ENCODE measurements at regions not wholly inside any gene's neighbourhood (a gene's known extent, or its start where the extent isn't known, plus 50 kb on each side); places are given as distances from the start of the nearest gene placed in this dataset.

- Mint-ChIP-seq H3K9me3 (no peaks in the 10 kb centered on the region), H3K36me3 (no peaks in the 10 kb centered on the region), H3K27ac (no peak overlapping the region), H3K27me3 (ENCODE audit: low read depth) (peaks cover 56% of the 10 kb centered on the region), H3K4me1 (peaks cover 26% of the 10 kb centered on the region), H3K4me3 (peak overlapping the region; percentile 80)
- TF ChIP-seq ETV6 (CRISPR knock-in tag; IDR thresholded peaks at IDR 0.05) (peak; percentile 16), CDX4 (CRISPR knock-in tag; IDR thresholded peaks at IDR 0.05; ENCODE audit: borderline replicate concordance) (no peak), NFATC4 (CRISPR knock-in tag; IDR thresholded peaks at IDR 0.05) (no peak), CREM (CRISPR knock-in tag; IDR thresholded peaks at IDR 0.05) (peak; percentile 30; the same call in 1 of the 2 replicates), ATF1 (CRISPR knock-in tag; IDR thresholded peaks at IDR 0.05) (peak; percentile 62; the same call in 1 of the 2 replicates), HMGXB4 (CRISPR knock-in tag; IDR thresholded peaks at IDR 0.05) (peak; percentile 71; the same call in 1 of the 2 replicates), E2F5 (CRISPR knock-in tag; IDR thresholded peaks at IDR 0.05) (peak; percentile 68; the same call in 1 of the 2 replicates), KAT7 (CRISPR knock-in tag; IDR thresholded peaks at IDR 0.05; ENCODE audit: borderline replicate concordance) (0 out of 2 replicates have a peak, but pooled peaks have one; percentile 8), SMAD3 (CRISPR knock-in tag; IDR thresholded peaks at IDR 0.05; ENCODE audit: borderline replicate concordance) (no peak; the same call in 1 of the 2 replicates)
- ChIA-PET POLR2A (no interaction called here), CTCF (no interaction called here)
- ATAC-seq (peak; percentile 60), DNase-seq (ENCODE audit: low spot score) (peak; percentile 58)
Measured at GRCh38 chr12:62190689-62191490, 69.3 kb upstream of the USP15 start.

GRCh38 chr12:62191491-62192179 is 68.6 kb upstream of the USP15 start:
- Mint-ChIP-seq H3K4me1 (peaks cover 26% of the 10 kb centered on the region), H3K9me3 (0 out of 2 replicates have a peak, but pooled peaks cover 4% of the 10 kb centered on the region), H3K27ac (no peak overlapping the region), H3K36me3 (no peaks in the 10 kb centered on the region), H3K4me3 (peak overlapping the region; percentile 80), H3K27me3 (ENCODE audit: low read depth) (peaks cover 56% of the 10 kb centered on the region)
- ChIA-PET CTCF (interaction anchor here (2.1 kb wide), 1 partner anchor 13 kb away, joined by 5 read pairs; no protein-coding TSS in a partner anchor), POLR2A (interaction anchor here (0.8 kb wide), 1 partner anchor 22 kb away, joined by 3 read pairs; no protein-coding TSS in a partner anchor)
- TF ChIP-seq NFYB (CRISPR knock-in tag; conservative IDR thresholded peaks at IDR 0.05; ENCODE audit: low read depth) (no peak), KAT7 (CRISPR knock-in tag; IDR thresholded peaks at IDR 0.05; ENCODE audit: borderline replicate concordance) (0 out of 2 replicates have a peak, but pooled peaks have one; percentile 18), E2F5 (CRISPR knock-in tag; IDR thresholded peaks at IDR 0.05) (no peak), NFE2L1 (CRISPR knock-in tag; IDR thresholded peaks at IDR 0.05) (peak; percentile 26; the same call in 1 of the 2 replicates)
- DNase-seq (ENCODE audit: low spot score) (peak; percentile 25), ATAC-seq (peak; percentile 23)

- DNase-seq (ENCODE audit: low spot score) (peak; percentile 62), ATAC-seq (peak; percentile 75)
- H3K4me1 Mint-ChIP-seq, result peaks cover 26% of the 10 kb centered on the region
- peaks cover 56% of the 10 kb centered on the region for H3K27me3 Mint-ChIP-seq (ENCODE audit: low read depth)
- peaks cover 9% of the 10 kb centered on the region for H3K9me3 Mint-ChIP-seq
- ChIA-PET POLR2A (interaction anchor here (0.8 kb wide), 1 partner anchor 22 kb away, joined by 3 read pairs; no protein-coding TSS in a partner anchor), CTCF (interaction anchor here (0.7 to 2.1 kb wide), 7 partner anchors 12 to 147 kb away, joined by 3 to 8 read pairs (median 4); no protein-coding TSS in a partner anchor)
- H3K4me3 Mint-ChIP-seq, result peak overlapping the region; percentile 80
- H3K36me3 Mint-ChIP-seq, result peaks cover under 1% of the 10 kb centered on the region; the same call in 1 of the 2 replicates
- no peak overlapping the region for H3K27ac Mint-ChIP-seq
- peak; percentile 35; the same call in 1 of the 2 replicates for TF ChIP-seq HMGXB4 (CRISPR knock-in tag; IDR thresholded peaks at IDR 0.05)
- no peak for TF ChIP-seq ESRRA (CRISPR knock-in tag; IDR thresholded peaks at IDR 0.05; ENCODE audit: borderline replicate concordance)
- TF ChIP-seq ZNF232 (CRISPR knock-in tag; IDR thresholded peaks at IDR 0.05), result no peak
- TF ChIP-seq CTCF (IDR thresholded peaks at IDR 0.05), result peak; percentile 47
- TF ChIP-seq TEAD4 (CRISPR knock-in tag; IDR thresholded peaks at IDR 0.05), result no peak
- no peak for TF ChIP-seq ZNF317 (CRISPR knock-in tag; IDR thresholded peaks at IDR 0.05; ENCODE audit: borderline replicate concordance, low read depth)
- no peak for TF ChIP-seq HMGA2 (CRISPR knock-in tag; IDR thresholded peaks at IDR 0.05)
Measured at GRCh38 chr12:62192180-62192902, 67.9 kb upstream of the USP15 start.
